ENCODE measurements at regions not wholly inside any gene's neighbourhood (a gene's known extent, or its start where the extent isn't known, plus 50 kb on each side); places are given as distances from the start of the nearest gene placed in this dataset.

GRCh38 chr6:27136978-27137814, 110.3 kb upstream of the PRSS16 start:
- no peaks in the 10 kb centered on the region for H3K27me3 ChIP-seq (ENCODE audit: low read depth)
- DNase-seq = no peak
- H3K4me1 ChIP-seq = peaks cover 43% of the 10 kb centered on the region
- H3K9me3 ChIP-seq (replicated peaks) = no peaks in the 10 kb centered on the region
- no peak overlapping the region for H3K4me3 ChIP-seq
- TF ChIP-seq, protein P1, sequence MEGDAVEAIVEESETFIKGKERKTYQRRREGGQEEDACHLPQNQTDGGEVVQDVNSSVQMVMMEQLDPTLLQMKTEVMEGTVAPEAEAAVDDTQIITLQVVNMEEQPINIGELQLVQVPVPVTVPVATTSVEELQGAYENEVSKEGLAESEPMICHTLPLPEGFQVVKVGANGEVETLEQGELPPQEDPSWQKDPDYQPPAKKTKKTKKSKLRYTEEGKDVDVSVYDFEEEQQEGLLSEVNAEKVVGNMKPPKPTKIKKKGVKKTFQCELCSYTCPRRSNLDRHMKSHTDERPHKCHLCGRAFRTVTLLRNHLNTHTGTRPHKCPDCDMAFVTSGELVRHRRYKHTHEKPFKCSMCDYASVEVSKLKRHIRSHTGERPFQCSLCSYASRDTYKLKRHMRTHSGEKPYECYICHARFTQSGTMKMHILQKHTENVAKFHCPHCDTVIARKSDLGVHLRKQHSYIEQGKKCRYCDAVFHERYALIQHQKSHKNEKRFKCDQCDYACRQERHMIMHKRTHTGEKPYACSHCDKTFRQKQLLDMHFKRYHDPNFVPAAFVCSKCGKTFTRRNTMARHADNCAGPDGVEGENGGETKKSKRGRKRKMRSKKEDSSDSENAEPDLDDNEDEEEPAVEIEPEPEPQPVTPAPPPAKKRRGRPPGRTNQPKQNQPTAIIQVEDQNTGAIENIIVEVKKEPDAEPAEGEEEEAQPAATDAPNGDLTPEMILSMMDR (IDR thresholded peaks at IDR 0.05; ENCODE audit: borderline replicate concordance) = no peak
- intact Hi-C loops (cut with micrococcal nuclease) = no loop called here
- peaks cover 6% of the 10 kb centered on the region for H3K36me3 ChIP-seq
- no peak overlapping the region for H3K27ac ChIP-seq (replicated peaks)

DNA sequence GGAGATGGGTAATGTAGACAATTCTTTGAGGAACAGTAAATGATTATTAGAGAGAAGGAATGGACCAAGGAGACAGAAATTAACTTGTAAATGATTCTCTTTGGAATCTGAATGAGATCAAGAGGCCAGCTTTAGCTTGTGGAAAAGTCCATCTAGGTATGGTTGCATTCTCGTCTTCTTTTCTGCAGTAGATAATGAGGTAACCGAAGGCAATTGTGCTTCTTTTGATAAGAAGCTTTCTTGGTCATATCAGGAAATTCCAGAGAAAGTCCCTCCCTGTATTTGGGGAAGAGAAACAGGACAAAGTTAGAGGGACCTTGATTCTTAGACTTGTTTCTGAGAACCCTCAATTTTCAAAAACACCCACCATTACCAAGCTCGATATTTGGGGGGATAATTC, 109.1 kb upstream of the PRSS16 start:
- H3K9me3 ChIP-seq (replicated peaks) = no peaks in the 10 kb centered on the region
- DNase-seq = no peak
- TF ChIP-seq, protein P1 (IDR thresholded peaks at IDR 0.05; ENCODE audit: borderline replicate concordance) = no peak
- peak overlapping the region; percentile 91 for H3K27ac ChIP-seq (replicated peaks)
- H3K4me3 ChIP-seq = no peak overlapping the region
- H3K27me3 ChIP-seq (ENCODE audit: low read depth) = no peaks in the 10 kb centered on the region
- peaks cover 34% of the 10 kb centered on the region for H3K4me1 ChIP-seq
- peaks cover 17% of the 10 kb centered on the region for H3K36me3 ChIP-seq
- intact Hi-C loops (cut with micrococcal nuclease) = no loop called here

GRCh38 chr6:27138837-27139755, 108.4 kb upstream of the PRSS16 start:
- Histone ChIP-seq H3K27me3 (ENCODE audit: low read depth) (no peaks in the 10 kb centered on the region), H3K36me3 (peaks cover 19% of the 10 kb centered on the region), H3K4me3 (peak overlapping the region; percentile 75), H3K27ac (replicated peaks) (peak overlapping the region; percentile 91), H3K4me1 (peaks cover 34% of the 10 kb centered on the region), H3K9me3 (replicated peaks) (no peaks in the 10 kb centered on the region)
- TF ChIP-seq, protein P1 (IDR thresholded peaks at IDR 0.05; ENCODE audit: borderline replicate concordance) = no peak
- intact Hi-C loops (cut with micrococcal nuclease) = no loop called here
- DNase-seq = peak; percentile 31

DNA sequence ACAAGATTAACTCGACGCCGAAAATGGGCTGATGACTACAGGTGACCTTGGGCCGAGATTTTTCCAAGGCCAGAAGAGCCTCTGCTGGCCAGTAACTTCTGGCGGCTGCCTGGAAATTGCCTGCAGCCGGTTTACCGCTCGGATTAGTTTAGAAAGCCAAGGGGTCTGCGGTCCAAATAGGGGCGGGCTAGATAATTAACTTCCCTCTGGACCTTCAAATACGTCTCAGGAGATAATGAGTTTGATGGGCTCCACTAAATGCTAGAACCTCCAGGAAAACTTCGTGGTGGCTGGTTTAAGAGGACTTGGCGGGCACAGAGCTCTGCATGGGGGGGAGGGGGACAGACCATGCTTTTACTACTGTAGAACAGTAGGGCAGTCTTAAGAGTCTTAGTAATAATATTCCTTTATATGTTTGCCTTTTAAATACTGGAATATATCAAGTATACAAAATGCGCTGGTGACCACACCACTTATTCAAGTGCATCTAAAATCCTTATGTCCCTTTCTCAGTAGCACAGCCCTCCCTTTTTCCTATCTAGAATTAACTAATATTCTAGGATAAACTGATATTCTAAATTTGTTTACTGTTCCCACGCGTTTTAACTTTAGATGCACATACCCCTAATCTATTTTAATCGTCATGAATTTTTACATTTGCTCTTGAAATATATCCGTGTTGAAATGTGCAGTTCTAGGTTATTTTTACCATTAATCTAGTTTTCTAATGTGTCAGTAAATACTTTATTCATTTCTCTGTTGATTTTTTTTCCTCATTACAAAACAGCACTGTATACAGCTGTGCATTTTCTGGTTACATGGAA, 107.5 kb upstream of the PRSS16 start:
- intact Hi-C loops (cut with micrococcal nuclease) = no loop called here
- peaks cover 39% of the 10 kb centered on the region for H3K4me1 ChIP-seq
- no peak for DNase-seq
- no peaks in the 10 kb centered on the region for H3K27me3 ChIP-seq (ENCODE audit: low read depth)
- H3K36me3 ChIP-seq = peaks cover 19% of the 10 kb centered on the region
- peak overlapping the region; percentile 91 for H3K27ac ChIP-seq (replicated peaks)
- H3K4me3 ChIP-seq = peak overlapping the region; percentile 75
- no peaks in the 10 kb centered on the region for H3K9me3 ChIP-seq (replicated peaks)
- TF ChIP-seq, protein P1 (IDR thresholded peaks at IDR 0.05; ENCODE audit: borderline replicate concordance) = no peak

DNA sequence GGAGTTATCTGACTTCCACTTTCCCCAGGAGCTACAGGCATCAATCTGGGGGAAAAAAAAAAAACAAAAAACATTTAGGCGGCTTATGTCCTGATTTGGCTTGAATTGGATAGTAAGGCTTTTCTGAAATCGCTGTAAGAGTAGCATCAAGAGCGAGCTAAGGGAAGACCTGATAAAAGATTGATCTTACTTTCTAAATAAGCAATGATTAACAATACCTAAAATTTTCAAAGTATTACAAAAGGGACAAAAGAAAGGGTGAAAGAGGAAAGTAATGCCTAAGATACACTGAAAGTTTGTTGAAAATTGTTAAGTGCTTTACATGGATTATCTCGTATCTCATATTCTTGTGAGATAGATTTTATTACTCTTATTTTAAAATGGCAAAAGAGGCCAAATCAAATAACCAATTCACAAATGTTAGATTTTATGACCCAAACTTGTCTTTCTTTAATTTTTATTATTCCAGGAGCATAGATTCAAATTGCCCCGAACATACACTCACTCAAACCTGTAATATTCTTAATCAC, 106.4 kb upstream of the PRSS16 start:
- peaks cover 48% of the 10 kb centered on the region for H3K4me1 ChIP-seq
- H3K9me3 ChIP-seq (replicated peaks) = no peaks in the 10 kb centered on the region
- H3K27me3 ChIP-seq (ENCODE audit: low read depth) = no peaks in the 10 kb centered on the region
- intact Hi-C loops (cut with micrococcal nuclease) = no loop called here
- H3K36me3 ChIP-seq = peaks cover 19% of the 10 kb centered on the region
- no peak overlapping the region for H3K27ac ChIP-seq (replicated peaks)
- H3K4me3 ChIP-seq = no peak overlapping the region
- TF ChIP-seq, protein P1 (IDR thresholded peaks at IDR 0.05; ENCODE audit: borderline replicate concordance) = no peak
- DNase-seq = no peak
